HG03139 (cell line): ENCODE measurements at regions not wholly inside any gene's neighbourhood (a gene's known extent, or its start where the extent isn't known, plus 50 kb on each side); places are given as distances from the start of the nearest gene placed in this dataset.
"Not testable (repeated sequence)": the region's sequence is repeated elsewhere in the genome, so short reads cannot be mapped to it uniquely, and the experiment has no call there.

ENCODE experiments used
- ATAC-seq: cut with Tn5 transposase; IDR thresholded peaks from one replicate; pipeline ENCODE4 v1.9.1; 2021; ENCODE audit not compliant: unreplicated experiment

GRCh38 chr11:130668751-130669150 is 220.3 kb downstream of the ADAMTS15 start:
- no peak for ATAC-seq

- no peak for ATAC-seq
Measured at GRCh38 chr11:130670200-130670599, 221.8 kb downstream of the ADAMTS15 start.

- ATAC-seq, result no peak
Measured at GRCh38 chr11:130671801-130672700, 223.6 kb downstream of the ADAMTS15 start.

GRCh38 chr11:130672911-130673310 is 224.5 kb downstream of the ADAMTS15 start:
- no peak for ATAC-seq

- no peak for ATAC-seq
Measured at GRCh38 chr11:130673698-130674097, 225.3 kb downstream of the ADAMTS15 start.

GRCh38 chr11:130674686-130675308 is 226.4 kb downstream of the ADAMTS15 start:
- ATAC-seq, result no peak

GRCh38 chr11:130675371-130675821 is 227.0 kb downstream of the ADAMTS15 start:
- no peak for ATAC-seq

GRCh38 chr11:130675917-130676316 is 227.5 kb downstream of the ADAMTS15 start:
- no peak for ATAC-seq

GRCh38 chr11:130677486-130678153 is 229.2 kb downstream of the ADAMTS15 start:
- no peak for ATAC-seq

GRCh38 chr11:130679247-130679646 is 230.8 kb downstream of the ADAMTS15 start:
- no peak for ATAC-seq

GRCh38 chr11:130682471-130682870 is 233.8 kb downstream of the SNX19 start:
- not testable (repeated sequence) for ATAC-seq

- no peak for ATAC-seq
Measured at GRCh38 chr11:130689222-130689908, 226.9 kb downstream of the SNX19 start.

- ATAC-seq, result no peak
Measured at GRCh38 chr11:130691581-130691980, 224.7 kb downstream of the SNX19 start.

- ATAC-seq, result no peak
Measured at GRCh38 chr11:130692220-130692619, 224.1 kb downstream of the SNX19 start.

GRCh38 chr11:130693543-130693942 is 222.7 kb downstream of the SNX19 start:
- no peak for ATAC-seq

GRCh38 chr11:130694488-130695045 is 221.7 kb downstream of the SNX19 start:
- ATAC-seq, result no peak

GRCh38 chr11:130698174-130698573 is 218.1 kb downstream of the SNX19 start:
- ATAC-seq, result no peak

GRCh38 chr11:130699561-130699960 is 216.7 kb downstream of the SNX19 start:
- no peak for ATAC-seq

GRCh38 chr11:130700092-130700491 is 216.2 kb downstream of the SNX19 start:
- ATAC-seq, result no peak

GRCh38 chr11:130703489-130704190 is 212.6 kb downstream of the SNX19 start:
- ATAC-seq, result no peak
